GM23248 (cell line): ENCODE measurements at regions not wholly inside any gene's neighbourhood (a gene's known extent, or its start where the extent isn't known, plus 50 kb on each side); places are given as distances from the start of the nearest gene placed in this dataset.

Experiments
- DNase-seq: peaks from one replicate; pipeline ENCODE4 v3.0.0-alpha.2; 2015
- H2AFZ ChIP-seq: fragments of 200-600 bp; sonication (generic); 2 replicates; pipeline ENCODE4 v1.6.1; 2016; ENCODE audit warnings: antibody characterized with exemption
- H3F3A ChIP-seq: fragments of 200-600 bp; sonication (generic); 2 replicates; pipeline ENCODE4 v1.6.1; 2016; ENCODE audit warnings: mild to moderate bottlenecking, antibody characterized with exemption, mixed run types; ENCODE audit not compliant: insufficient read depth
- H3K27ac ChIP-seq: fragments of 200-600 bp; sonication (generic); 2 replicates; pipeline ENCODE4 v1.5.1; 2016; ENCODE audit warnings: mild to moderate bottlenecking
- H3K27me3 ChIP-seq: fragments of 200-600 bp; sonication (generic); replicated peaks from 2 replicates; pipeline ENCODE4 v1.6.1; 2016; ENCODE audit warnings: mild to moderate bottlenecking; ENCODE audit not compliant: insufficient read depth
- H3K36me3 ChIP-seq: fragments of 200-600 bp; sonication (generic); 2 replicates; pipeline ENCODE4 v1.6.1; 2016; ENCODE audit warnings: low read depth, mild to moderate bottlenecking
- H3K4me1 ChIP-seq: fragments of 200-600 bp; sonication (generic); 2 replicates; pipeline ENCODE4 v1.6.1; 2016; ENCODE audit warnings: mild to moderate bottlenecking; ENCODE audit not compliant: insufficient read depth
- H3K4me2 ChIP-seq: fragments of 200-600 bp; sonication (generic); one replicate; pipeline ENCODE4 v1.6.1; 2016; ENCODE audit warnings: mild to moderate bottlenecking; ENCODE audit not compliant: unreplicated experiment
- H3K4me3 ChIP-seq: fragments of 200-600 bp; sonication (generic); 2 replicates; pipeline ENCODE4 v1.5.1; 2016; ENCODE audit warnings: mild to moderate bottlenecking
- H3K79me2 ChIP-seq: fragments of 200-600 bp; sonication (generic); 2 replicates; pipeline ENCODE4 v1.6.1; 2016; ENCODE audit warnings: mild to moderate bottlenecking; ENCODE audit not compliant: insufficient read depth
- H3K9ac ChIP-seq: fragments of 200-600 bp; sonication (generic); 2 replicates; pipeline ENCODE4 v1.6.1; 2016; ENCODE audit warnings: mild to moderate bottlenecking
- H3K9me2 ChIP-seq: fragments of 200-600 bp; sonication (generic); 2 replicates; pipeline ENCODE4 v1.6.1; 2016; ENCODE audit warnings: mixed run types, mild to moderate bottlenecking, moderate library complexity; ENCODE audit not compliant: insufficient read depth
- H3K9me3 ChIP-seq: fragments of 200-600 bp; sonication (generic); one replicate; pipeline ENCODE4 v1.6.1; 2017; ENCODE audit warnings: low read depth
- H4K20me1 ChIP-seq: fragments of 200-600 bp; sonication (generic); 2 replicates; pipeline ENCODE4 v1.6.0; 2016; ENCODE audit not compliant: insufficient read depth
- EZH2 ChIP-seq: fragments of 200-600 bp; sonication (generic); IDR thresholded peaks from 2 replicates; pipeline ENCODE4 v1.6.1; 2018; ENCODE audit warnings: antibody characterized with exemption, mild to moderate bottlenecking; ENCODE audit not compliant: insufficient read depth, poor library complexity, severe bottlenecking
- EZH2phosphoT487 ChIP-seq: fragments of 200-600 bp; sonication (generic); IDR thresholded peaks from 2 replicates; pipeline ENCODE4 v1.6.1; 2018; ENCODE audit warnings: antibody characterized with exemption, moderate library complexity, mild to moderate bottlenecking, low read depth; ENCODE audit not compliant: insufficient read depth
- WGBS, 2 experiments: methylation state at CpG; one replicate each; pipeline ENCODE4 v1.1.6; 2015 to 2017; ENCODE audit warnings: low lambda C conversion rate in 2 of 2, low coverage in 1 of 2; ENCODE audit errors: missing lambda C conversion rate in 2 of 2; 5-methylcytosine and 5-hydroxymethylcytosine counted together
- in situ Hi-C: fragments of 300-500 bp; cut with MboI; formaldehyde crosslinking; loops from 2 replicates; pipeline ENCODE4 v1.15.0; 2020

DNA sequence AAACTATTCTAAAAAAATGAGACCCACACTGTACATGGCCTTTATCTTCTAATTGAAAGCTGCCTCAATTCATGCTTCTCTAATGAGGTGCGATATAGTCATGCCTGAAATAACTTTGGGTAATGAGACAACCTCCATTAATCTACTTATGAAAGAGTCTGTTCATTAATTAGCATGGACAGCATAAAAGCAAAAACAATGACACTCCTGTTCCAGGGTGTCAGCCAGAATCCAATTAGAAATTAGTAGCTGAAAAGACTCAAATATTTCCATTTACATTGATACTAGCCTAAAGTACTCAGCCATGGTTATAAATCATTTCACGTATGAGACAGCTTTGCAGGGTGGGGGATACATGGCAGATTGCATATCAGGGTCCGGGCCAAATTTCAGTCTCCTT, 288.7 kb downstream of the AKAIN1 start:
- H3K4me3 ChIP-seq, result no peak overlapping the region
- 6 to 12% methylated on average over 3 of the region's 3 CpGs for WGBS, 2 experiments
- H3K9me2 ChIP-seq, result no peaks in the 10 kb centered on the region
- no peaks in the 10 kb centered on the region for H3K4me1 ChIP-seq
- no peaks in the 10 kb centered on the region for H3F3A ChIP-seq
- no peaks in the 10 kb centered on the region for H3K9me3 ChIP-seq
- no peaks in the 10 kb centered on the region for H3K36me3 ChIP-seq
- no peak overlapping the region for H3K9ac ChIP-seq
- DNase-seq, result no peak
- no peak overlapping the region for H3K4me2 ChIP-seq
- H4K20me1 ChIP-seq, result no peaks in the 10 kb centered on the region
- in situ Hi-C loops, result no loop called here
- no peaks in the 10 kb centered on the region for H3K27me3 ChIP-seq
- H3K79me2 ChIP-seq, result no peaks in the 10 kb centered on the region
- no peak overlapping the region for H3K27ac ChIP-seq
- TF ChIP-seq EZH2phosphoT487 (no peak), EZH2 (no peak)
- H2AFZ ChIP-seq, result no peak overlapping the region

DNA sequence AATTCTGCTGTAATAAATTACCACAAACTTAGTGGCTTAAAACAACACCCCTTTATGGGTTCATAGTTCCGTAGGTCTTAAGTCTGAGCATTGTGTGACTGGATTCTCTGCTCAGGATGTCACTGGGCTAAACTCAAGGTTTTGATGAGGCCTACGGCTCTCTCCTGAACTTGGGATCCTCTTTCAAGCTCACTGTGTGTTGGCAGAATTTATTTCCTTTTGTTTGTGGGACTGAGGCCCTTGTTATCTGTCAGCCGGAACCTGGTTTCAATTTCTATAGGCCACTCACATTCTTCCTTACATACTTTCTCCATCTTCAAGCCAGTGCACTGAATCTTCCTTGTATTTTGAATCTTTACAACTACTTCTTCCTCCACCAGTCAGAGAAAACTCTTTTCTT, 290.2 kb downstream of the AKAIN1 start:
- in situ Hi-C loops, result no loop called here
- no peaks in the 10 kb centered on the region for H3K36me3 ChIP-seq
- WGBS, 2 experiments, result 38 to 46% methylated on average over 3 of the region's 3 CpGs

DNA sequence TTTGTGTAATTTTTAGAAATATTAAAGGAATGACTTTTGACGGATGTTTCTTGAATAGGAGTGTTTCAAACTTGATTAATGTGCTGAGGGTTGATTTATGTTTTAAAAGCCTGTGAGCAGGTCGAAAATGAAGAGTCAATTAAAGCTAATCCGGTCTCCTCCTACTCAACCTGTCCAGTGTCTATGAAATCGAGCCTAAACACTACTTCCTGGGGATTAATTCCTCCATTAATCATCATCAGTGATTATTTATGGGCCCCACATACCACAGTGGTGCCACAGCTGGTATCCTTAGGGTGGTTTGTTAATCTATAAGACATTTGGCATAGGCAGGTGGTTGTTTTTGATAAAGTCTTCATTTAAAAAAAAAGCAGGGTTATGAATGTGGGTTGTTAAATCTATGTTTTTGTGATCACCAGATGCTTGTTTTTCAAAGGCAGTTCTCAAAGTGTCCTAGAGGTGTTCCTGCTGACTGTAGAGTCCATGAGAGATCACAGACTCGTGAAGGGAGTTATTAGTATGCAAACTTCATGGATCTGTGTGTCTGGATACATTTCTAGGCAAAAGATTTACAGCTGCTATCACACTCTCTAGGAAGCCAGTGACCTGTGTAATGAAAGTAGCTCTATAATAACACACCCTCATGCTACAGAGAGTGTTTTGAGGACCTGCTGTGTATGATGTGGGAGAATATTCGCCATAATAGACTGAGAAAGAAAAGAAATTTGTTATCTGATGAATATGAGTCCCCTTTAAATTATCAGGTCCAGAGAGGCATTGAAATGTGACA, 308.6 kb downstream of the AKAIN1 start:
- Histone ChIP-seq H3K27me3 (no peaks in the 10 kb centered on the region), H3K4me2 (no peak overlapping the region), H3K36me3 (no peaks in the 10 kb centered on the region), H3F3A (no peaks in the 10 kb centered on the region), H3K9me2 (no peaks in the 10 kb centered on the region), H3K79me2 (no peaks in the 10 kb centered on the region), H3K9me3 (no peaks in the 10 kb centered on the region), H3K4me1 (no peaks in the 10 kb centered on the region), H4K20me1 (no peaks in the 10 kb centered on the region), H2AFZ (no peak overlapping the region), H3K9ac (no peak overlapping the region), H3K27ac (no peak overlapping the region), H3K4me3 (no peak overlapping the region)
- in situ Hi-C loops, result no loop called here
- TF ChIP-seq EZH2, result no peak
- TF ChIP-seq EZH2phosphoT487, result no peak
- no peak for DNase-seq
- 5% methylated on average over 6 of the region's 6 CpGs for WGBS, 2 experiments

More for the DNA sequence above, 290.2 kb downstream of the AKAIN1 start:
- Histone ChIP-seq H3K9ac (no peak overlapping the region), H4K20me1 (no peaks in the 10 kb centered on the region), H3K4me2 (no peak overlapping the region), H2AFZ (no peak overlapping the region), H3K9me3 (no peaks in the 10 kb centered on the region), H3F3A (no peaks in the 10 kb centered on the region), H3K4me1 (no peaks in the 10 kb centered on the region), H3K27me3 (no peaks in the 10 kb centered on the region), H3K79me2 (no peaks in the 10 kb centered on the region), H3K9me2 (no peaks in the 10 kb centered on the region), H3K4me3 (no peak overlapping the region), H3K27ac (no peak overlapping the region)
- no peak for DNase-seq
- no peak for TF ChIP-seq EZH2phosphoT487
- no peak for TF ChIP-seq EZH2

DNA sequence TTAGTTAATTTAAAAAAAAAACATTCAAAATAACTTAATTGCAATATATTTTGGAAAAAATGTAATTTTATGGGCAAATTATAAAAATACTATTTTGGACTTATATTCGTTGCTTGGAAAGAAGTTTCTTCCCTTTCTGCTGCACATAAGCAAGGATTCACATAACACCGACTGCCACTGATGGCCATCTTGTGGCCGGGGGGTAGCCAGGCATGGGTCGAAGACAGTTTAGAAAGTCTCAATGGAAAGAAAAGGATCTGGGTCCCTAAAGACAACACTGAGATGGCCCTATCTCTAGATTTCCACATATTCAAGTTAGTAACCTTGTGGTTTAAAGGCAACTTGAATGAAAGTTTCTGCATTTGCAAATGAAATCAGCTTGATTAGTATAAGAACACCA, 318.6 kb downstream of the AKAIN1 start:
- in situ Hi-C loops, result no loop called here
- Histone ChIP-seq H3K9me2 (no peaks in the 10 kb centered on the region), H2AFZ (no peak overlapping the region), H3K27ac (no peak overlapping the region), H3K36me3 (no peaks in the 10 kb centered on the region), H4K20me1 (no peaks in the 10 kb centered on the region), H3K4me3 (no peak overlapping the region), H3K4me1 (no peaks in the 10 kb centered on the region), H3F3A (no peaks in the 10 kb centered on the region), H3K79me2 (no peaks in the 10 kb centered on the region), H3K9me3 (no peaks in the 10 kb centered on the region), H3K4me2 (no peak overlapping the region), H3K9ac (no peak overlapping the region), H3K27me3 (no peaks in the 10 kb centered on the region)
- DNase-seq, result no peak
- 20 to 27% methylated on average over 4 of the region's 4 CpGs for WGBS, 2 experiments
- TF ChIP-seq EZH2phosphoT487, result no peak
- no peak for TF ChIP-seq EZH2

DNA sequence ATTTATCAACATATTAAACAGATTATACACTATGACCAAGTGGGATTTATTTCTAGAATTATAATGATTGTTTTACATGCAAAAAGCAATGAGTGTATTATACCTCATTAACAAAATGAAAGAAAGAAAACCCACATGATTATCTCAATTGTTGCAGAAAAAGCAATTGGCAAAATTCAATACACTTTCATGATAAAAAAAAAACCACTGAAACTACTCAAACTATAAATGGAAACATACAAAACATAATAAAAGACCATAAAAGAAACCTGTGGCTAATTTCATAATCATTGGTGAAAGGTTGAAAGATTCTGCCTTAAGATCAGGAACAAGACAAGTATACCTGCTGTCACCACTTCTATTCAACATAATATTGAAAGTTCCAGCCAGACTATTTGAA, 325.9 kb downstream of the AKAIN1 start:
- Histone ChIP-seq H3K9me2 (no peaks in the 10 kb centered on the region), H3K79me2 (no peaks in the 10 kb centered on the region)
- no peak for DNase-seq

More for the DNA sequence above, 325.9 kb downstream of the AKAIN1 start:
- Histone ChIP-seq H4K20me1 (no peaks in the 10 kb centered on the region), H3K4me3 (no peak overlapping the region), H3K9ac (no peak overlapping the region), H3K27me3 (no peaks in the 10 kb centered on the region), H3K4me1 (no peaks in the 10 kb centered on the region), H3F3A (no peaks in the 10 kb centered on the region), H3K4me2 (no peak overlapping the region), H3K9me3 (no peaks in the 10 kb centered on the region), H2AFZ (no peak overlapping the region), H3K27ac (no peak overlapping the region), H3K36me3 (no peaks in the 10 kb centered on the region)
- TF ChIP-seq EZH2 (no peak), EZH2phosphoT487 (no peak)
- in situ Hi-C loops, result no loop called here
